HepG2 (cell line): ENCODE measurements at regions not wholly inside any gene's neighbourhood (a gene's known extent, or its start where the extent isn't known, plus 50 kb on each side); places are given as distances from the start of the nearest gene placed in this dataset.

Experiments
- ATAC-seq: fragments of 200-7000 bp; cut with Tn5 transposase; 3 replicates; pipeline ENCODE4 v1.9.1; 2020; ENCODE audit warnings: mild to moderate bottlenecking, moderate library complexity
- BruUV-seq: library from RNA; stranded (reverse); fragments of 400-500 nt; replicated peaks from 2 replicates; lab custom pipeline; 2021; lab: Mats Ljungman, UMichigan
- CTCF ChIA-PET: fragments of 300-600 bp; formaldehyde crosslinking; extraction: SDS; loops from one replicate; lab custom pipeline; 2021; ENCODE audit warnings: low total read pairs, inconsistent platforms, low intra/inter-chr PET ratio; lab: Yijun Ruan, JAX
- POLR2A ChIA-PET: fragments of 350-600 bp; sonication (Branson Sonifier 250); formaldehyde crosslinking; loops from one replicate; lab custom pipeline; 2020; ENCODE audit warnings: antibody characterized with exemption, inconsistent platforms; lab: Yijun Ruan, JAX
- DNase-seq: peaks from one replicate; pipeline ENCODE4 v3.0.0-alpha.2; 2015; ENCODE audit warnings: low spot score
- FAIRE-seq: peaks from 3 replicates; lab custom pipeline; 2011; peaks lifted over from hg19 to GRCh38; lab: Jason Lieb, UNC
- H2AFZ ChIP-seq: one replicate; pipeline ENCODE4 v1.6.1; 2011; ENCODE audit warnings: low read length, inconsistent platforms
- H3K27ac ChIP-seq: fragments of 300-600 bp; 3 replicates; pipeline ENCODE4 v1.8.0; 2011; ENCODE audit warnings: mixed run types, mild to moderate bottlenecking, mixed read lengths, low read length, inconsistent platforms; ENCODE audit not compliant: insufficient read depth; ENCODE audit errors: extremely low read length
- H3K27me3 ChIP-seq, 2 experiments: fragments of 200-600 bp in 1 of 2; 2 replicates in 1 of 2; 3 replicates in 1 of 2; pipeline versions ENCODE4 v1.6.0 to v1.8.0; 2011; ENCODE audit warnings: low read length in 2 of 2, mild to moderate bottlenecking in 2 of 2, moderate library complexity in 2 of 2, inconsistent platforms in 1 of 2; ENCODE audit not compliant: insufficient read depth in 2 of 2, control insufficient read depth in 1 of 2
- H3K36me3 ChIP-seq, 2 experiments: fragments of 200-600 bp in 1 of 2; replicated peaks in 1 of 2; 2 replicates in 1 of 2; 3 replicates in 1 of 2; pipeline versions ENCODE4 v1.5.1 to v1.8.0; 2011; ENCODE audit warnings: low read length in 2 of 2, inconsistent platforms in 1 of 2; ENCODE audit not compliant: insufficient read depth in 2 of 2, control insufficient read depth in 1 of 2
- H3K4me1 ChIP-seq: 2 replicates; pipeline ENCODE4 v1.5.1; 2012; ENCODE audit warnings: low read length, inconsistent platforms; ENCODE audit not compliant: insufficient read depth
- H3K4me2 ChIP-seq: 2 replicates; pipeline ENCODE4 v1.6.0; 2011; ENCODE audit warnings: low read depth, low read length, inconsistent platforms
- H3K4me3 ChIP-seq, 3 experiments: fragments of 200-600 bp in 1 of 3; sonication (generic), shearing (Covaris generic) in 1 of 3; replicated peaks in 1 of 3; 2 replicates each; pipeline ENCODE4 v1.5.1; 2011 to 2016; ENCODE audit warnings: low read length in 3 of 3, inconsistent platforms in 2 of 3, low read depth in 2 of 3, mild to moderate bottlenecking in 2 of 3, control low read depth in 1 of 3, mixed read lengths in 1 of 3; ENCODE audit not compliant: insufficient read depth in 1 of 3
- H3K79me2 ChIP-seq: one replicate; pipeline ENCODE4 v1.6.1; 2011; ENCODE audit warnings: low read length, inconsistent platforms; ENCODE audit not compliant: insufficient read depth
- H3K9ac ChIP-seq: 2 replicates; pipeline ENCODE4 v1.6.0; 2011; ENCODE audit warnings: mild to moderate bottlenecking, low read depth, low read length, inconsistent platforms; ENCODE audit not compliant: insufficient read depth
- H3K9me3 ChIP-seq: 2 replicates; pipeline ENCODE4 v1.5.1; 2012; ENCODE audit warnings: mild to moderate bottlenecking, low read length
- H4K20me1 ChIP-seq: 2 replicates; pipeline ENCODE4 v1.6.0; 2011; ENCODE audit warnings: inconsistent platforms, mild to moderate bottlenecking, low read length, moderate library complexity; ENCODE audit not compliant: insufficient read depth
- CEBPZ ChIP-seq: IDR thresholded peaks from 2 replicates; pipeline ENCODE4 v1.6.1; 2012; ENCODE audit warnings: low read length, improper control_type of control experiment
- EEA1 ChIP-seq: sonication (generic); formaldehyde crosslinking; IDR thresholded peaks from 2 replicates; pipeline ENCODE4 v1.5.1; 2020; ENCODE audit warnings: mild to moderate bottlenecking, missing genetic modification reagents, borderline replicate concordance
- JUN ChIP-seq: sonication (generic); formaldehyde crosslinking; IDR thresholded peaks from 2 replicates; pipeline ENCODE4 v1.4.0; 2020; ENCODE audit warnings: mild to moderate bottlenecking, missing genetic modification reagents
- RBM22 ChIP-seq: fragments of 200-400 bp; formaldehyde crosslinking; optimal IDR thresholded peaks from 2 replicates; pipeline ENCODE3; 2017; ENCODE audit warnings: mild to moderate bottlenecking, low read length, moderate library complexity
- SATB2 ChIP-seq: sonication (generic); formaldehyde crosslinking; IDR thresholded peaks from 2 replicates; pipeline ENCODE4 v1.5.0; 2020; ENCODE audit warnings: missing genetic modification reagents
- ZNF615 ChIP-seq: sonication (generic); formaldehyde crosslinking; IDR thresholded peaks from 2 replicates; pipeline ENCODE4 v1.5.0; 2020; ENCODE audit warnings: mild to moderate bottlenecking, missing genetic modification reagents, borderline replicate concordance
- ZNF792 ChIP-seq: IDR thresholded peaks from 2 replicates; pipeline ENCODE4 v1.6.1; 2016
- WGBS: methylation state at CpG from one replicate; pipeline ENCODE4 v1.1.6; 2017; ENCODE audit warnings: low lambda C conversion rate; 5-methylcytosine and 5-hydroxymethylcytosine counted together
- in situ Hi-C: cut with HindIII; loops from 2 replicates; pipeline ENCODE4 v1.10.0; 2017; ENCODE audit warnings: low pct_unique_long_range_greater_than_20kb; ENCODE audit not compliant: extremely low pct_ligation_motif_present
- intact Hi-C: fragments of 100-400 bp; cut with micrococcal nuclease; formaldehyde crosslinking; loops from one replicate; pipeline ENCODE4 v1.10.0; 2022; ENCODE audit not compliant: unreplicated experiment
- TF ChIP-seq, protein P1 (sequence below): sonication (generic); formaldehyde crosslinking; conservative IDR thresholded peaks from 2 replicates; pipeline ENCODE4 v1.4.0; 2020; ENCODE audit warnings: missing genetic modification reagents
- TF ChIP-seq, protein P2 (sequence below): sonication (generic); formaldehyde crosslinking; IDR thresholded peaks from 2 replicates; pipeline ENCODE4 v1.5.1; 2020; ENCODE audit warnings: missing genetic modification reagents, mild to moderate bottlenecking, borderline replicate concordance

DNA sequence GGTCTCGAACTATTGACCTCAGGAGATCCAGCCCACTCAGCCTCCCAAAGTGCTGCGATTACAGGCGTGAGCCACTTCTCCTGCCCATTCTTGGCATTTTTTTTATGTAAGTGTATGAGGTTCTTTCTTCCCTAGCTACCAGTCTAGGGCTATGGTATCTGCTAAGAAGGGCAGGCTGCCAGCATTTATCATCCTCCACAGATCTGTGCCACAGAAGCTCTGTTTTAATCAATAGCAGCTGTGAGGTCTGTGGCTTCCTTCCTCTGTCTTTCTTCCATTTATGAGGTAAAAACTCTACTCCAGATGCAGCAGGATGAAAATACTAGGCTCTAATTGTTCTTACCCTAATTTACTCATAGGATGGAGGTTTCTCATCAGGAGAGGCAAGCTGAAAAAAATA lies 1382.4 kb upstream of the ADGRB3 start:
- no peaks in the 10 kb centered on the region for H3K27me3 ChIP-seq
- DNase-seq (no peak), ATAC-seq (no peak), FAIRE-seq (no peak)
- H3K27ac ChIP-seq, result no peak overlapping the region
- no peaks in the 10 kb centered on the region for H4K20me1 ChIP-seq
- no peak overlapping the region for H3K9ac ChIP-seq
- no peaks in the 10 kb centered on the region for H3K36me3 ChIP-seq
- in situ Hi-C loops (no loop called here), intact Hi-C loops (no loop called here)
- BruUV-seq, result no TSS peak
- TF ChIP-seq ZNF615 (CRISPR knock-in tag) (no peak), ZNF792 (CRISPR knock-in tag) (no peak), JUN (CRISPR knock-in tag) (no peak), EEA1 (no peak), CEBPZ (no peak), SATB2 (CRISPR knock-in tag) (no peak), RBM22 (no peak)
- TF ChIP-seq, protein P1, sequence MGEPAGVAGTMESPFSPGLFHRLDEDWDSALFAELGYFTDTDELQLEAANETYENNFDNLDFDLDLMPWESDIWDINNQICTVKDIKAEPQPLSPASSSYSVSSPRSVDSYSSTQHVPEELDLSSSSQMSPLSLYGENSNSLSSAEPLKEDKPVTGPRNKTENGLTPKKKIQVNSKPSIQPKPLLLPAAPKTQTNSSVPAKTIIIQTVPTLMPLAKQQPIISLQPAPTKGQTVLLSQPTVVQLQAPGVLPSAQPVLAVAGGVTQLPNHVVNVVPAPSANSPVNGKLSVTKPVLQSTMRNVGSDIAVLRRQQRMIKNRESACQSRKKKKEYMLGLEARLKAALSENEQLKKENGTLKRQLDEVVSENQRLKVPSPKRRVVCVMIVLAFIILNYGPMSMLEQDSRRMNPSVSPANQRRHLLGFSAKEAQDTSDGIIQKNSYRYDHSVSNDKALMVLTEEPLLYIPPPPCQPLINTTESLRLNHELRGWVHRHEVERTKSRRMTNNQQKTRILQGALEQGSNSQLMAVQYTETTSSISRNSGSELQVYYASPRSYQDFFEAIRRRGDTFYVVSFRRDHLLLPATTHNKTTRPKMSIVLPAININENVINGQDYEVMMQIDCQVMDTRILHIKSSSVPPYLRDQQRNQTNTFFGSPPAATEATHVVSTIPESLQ, result no peak
- TF ChIP-seq, protein P2, sequence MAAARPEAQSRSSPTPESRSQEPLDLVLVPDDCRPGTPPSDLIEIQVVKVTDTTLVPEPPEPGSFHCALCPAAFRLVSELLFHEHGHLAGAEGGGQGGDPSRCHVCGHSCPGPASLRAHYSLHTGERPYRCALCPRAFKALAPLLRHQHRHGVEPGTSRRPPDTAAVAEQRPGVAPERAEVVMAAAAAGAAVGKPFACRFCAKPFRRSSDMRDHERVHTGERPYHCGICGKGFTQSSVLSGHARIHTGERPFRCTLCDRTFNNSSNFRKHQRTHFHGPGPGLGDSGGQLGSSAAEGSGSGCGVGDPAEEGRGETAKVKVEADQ, result no peak
- H3K4me1 ChIP-seq, result no peaks in the 10 kb centered on the region
- H3K9me3 ChIP-seq, result no peaks in the 10 kb centered on the region
- CTCF ChIA-PET, result no interaction called here
- no peak overlapping the region for H2AFZ ChIP-seq
- H3K4me2 ChIP-seq, result no peak overlapping the region
- WGBS, result 5% methylated on average over 3 of the region's 3 CpGs
- H3K4me3 ChIP-seq, result no peak overlapping the region
- no peaks in the 10 kb centered on the region for H3K79me2 ChIP-seq
- POLR2A ChIA-PET, result no interaction called here
